ENCODE measurements at regions not wholly inside any gene's neighbourhood (a gene's known extent, or its start where the extent isn't known, plus 50 kb on each side); places are given as distances from the start of the nearest gene placed in this dataset.

DNA sequence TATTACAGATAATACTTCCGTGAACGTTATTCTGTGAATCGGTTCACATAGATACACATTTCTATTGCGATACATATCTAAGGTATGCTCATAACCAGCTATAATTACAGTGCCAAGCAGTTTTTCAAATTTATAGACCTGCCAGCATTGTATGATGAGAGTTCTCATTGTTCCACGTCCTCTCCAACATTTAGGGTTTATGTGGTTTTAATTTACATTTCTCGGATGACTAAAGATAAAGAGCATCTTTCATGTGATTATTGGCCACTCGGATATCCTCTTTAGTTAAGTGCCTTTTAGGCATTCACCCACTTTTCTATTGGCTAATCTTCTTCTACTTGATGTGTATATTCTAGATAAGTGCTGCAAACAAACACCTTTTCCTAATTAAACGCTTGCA, 134.7 kb upstream of the CCDC54 start:
- DNase-seq = no peak

DNA sequence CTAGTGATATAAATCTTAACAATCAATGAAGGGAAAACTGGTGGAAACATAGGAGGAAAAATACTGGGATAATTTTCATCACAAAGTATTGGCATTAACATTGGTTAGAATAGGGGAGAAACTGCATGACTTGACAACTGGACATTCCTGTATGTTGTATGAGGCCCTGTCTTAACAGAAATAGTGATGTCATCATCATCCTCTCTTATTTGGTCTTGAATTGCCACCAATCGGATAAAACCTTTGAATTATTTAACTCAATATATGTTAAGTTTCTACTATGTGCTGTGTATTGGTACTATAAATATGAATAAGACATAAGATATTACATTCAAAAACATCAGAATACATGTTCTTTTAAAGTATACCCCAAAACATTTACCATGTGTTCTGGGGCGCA, 130.1 kb upstream of the CCDC54 start:
- DNase-seq = no peak

DNA sequence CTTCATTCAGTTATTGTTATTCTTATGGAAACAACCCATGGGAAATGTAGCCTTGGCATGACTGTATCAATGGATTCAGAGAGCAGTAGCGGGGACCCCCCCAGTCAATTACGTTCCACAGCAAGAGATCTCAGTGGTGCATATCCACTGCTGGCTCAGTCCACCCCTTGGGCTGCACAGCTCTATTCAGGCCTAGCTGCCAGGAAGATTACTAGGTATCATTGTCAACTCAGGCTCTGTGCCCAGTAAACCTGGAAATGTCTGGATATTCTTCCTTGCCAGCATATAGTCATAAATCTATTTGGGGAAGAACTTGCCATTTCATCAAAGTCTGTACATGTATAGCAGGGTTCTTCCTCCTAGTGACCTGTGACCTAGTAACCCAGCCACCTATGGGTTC, 128.1 kb upstream of the CCDC54 start:
- DNase-seq = no peak

DNA sequence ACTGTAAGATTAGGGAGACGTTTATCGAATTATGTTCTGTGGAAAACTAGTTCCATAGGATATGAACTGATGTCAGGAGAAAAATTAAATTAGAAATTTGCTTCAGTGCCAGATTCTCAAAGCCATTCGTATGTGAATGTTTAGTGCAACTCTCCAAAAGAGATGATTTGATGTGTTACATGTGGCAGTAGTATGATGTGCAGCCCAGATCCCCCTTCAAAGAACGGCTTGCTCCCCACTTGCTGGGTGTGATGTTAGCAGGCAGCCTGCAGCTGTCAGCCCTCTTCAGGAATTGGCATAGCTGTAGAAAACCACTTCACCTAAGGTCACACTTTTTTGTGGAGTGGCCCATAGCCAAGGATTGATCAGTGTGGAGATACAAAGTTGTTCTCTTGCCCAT, 127.0 kb upstream of the CCDC54 start:
- no peak for DNase-seq

DNA sequence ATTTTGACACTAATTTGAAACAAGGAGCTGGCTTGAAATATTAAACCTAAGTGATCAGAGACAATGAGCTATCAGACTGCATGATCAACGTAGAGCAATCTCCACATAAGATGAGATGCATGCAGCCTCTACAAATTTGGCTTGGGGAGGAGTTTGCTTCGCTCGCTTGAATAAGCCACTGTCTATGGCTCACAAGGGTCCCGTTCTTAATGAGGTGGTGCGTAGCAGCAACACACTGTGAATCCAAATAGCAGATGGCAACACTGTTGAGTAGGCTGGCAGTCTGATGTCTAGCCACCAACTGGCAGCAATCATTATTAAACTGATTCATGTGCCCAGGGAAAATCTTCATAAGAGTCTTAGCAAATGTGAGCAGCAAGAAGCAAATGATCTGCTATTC, 125.4 kb upstream of the CCDC54 start:
- no peak for DNase-seq

DNA sequence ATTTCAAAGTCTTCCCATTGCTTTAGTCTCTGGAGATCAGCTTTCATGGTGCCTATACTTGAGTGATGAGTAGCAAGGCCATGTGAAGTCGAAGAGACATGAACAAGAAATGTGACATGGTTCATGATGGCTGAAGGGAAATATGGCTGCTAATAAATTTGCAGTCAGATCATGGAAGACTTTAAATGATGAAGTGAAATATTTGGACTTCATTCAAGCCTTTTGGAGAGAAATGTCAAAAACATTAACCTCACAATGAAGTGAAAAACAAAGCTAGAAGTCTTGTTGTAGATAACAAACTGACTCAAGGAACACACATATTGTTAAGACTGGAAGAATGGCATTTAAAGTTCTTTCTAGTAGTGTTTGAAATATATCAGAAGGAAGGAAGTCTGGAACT, 120.3 kb upstream of the CCDC54 start:
- DNase-seq = no peak

DNA sequence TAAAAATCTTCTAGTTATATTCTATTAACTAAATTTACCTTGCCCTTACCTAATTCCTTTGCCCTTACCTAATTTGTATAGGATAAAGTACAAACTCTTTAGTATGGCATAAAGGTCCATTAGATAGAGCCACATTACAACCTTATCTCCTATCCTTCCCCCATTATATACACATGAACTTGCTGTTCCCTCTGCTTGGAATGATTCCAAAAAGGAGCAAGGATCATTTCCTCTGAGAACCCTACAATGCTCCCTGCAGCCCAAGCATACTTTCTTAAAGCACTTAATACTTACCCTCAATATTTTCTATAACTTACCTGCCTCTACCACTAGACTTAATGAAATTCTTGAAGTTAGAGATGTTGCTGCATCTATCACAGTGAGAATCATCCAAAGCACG, 118.9 kb upstream of the CCDC54 start:
- DNase-seq = no peak

DNA sequence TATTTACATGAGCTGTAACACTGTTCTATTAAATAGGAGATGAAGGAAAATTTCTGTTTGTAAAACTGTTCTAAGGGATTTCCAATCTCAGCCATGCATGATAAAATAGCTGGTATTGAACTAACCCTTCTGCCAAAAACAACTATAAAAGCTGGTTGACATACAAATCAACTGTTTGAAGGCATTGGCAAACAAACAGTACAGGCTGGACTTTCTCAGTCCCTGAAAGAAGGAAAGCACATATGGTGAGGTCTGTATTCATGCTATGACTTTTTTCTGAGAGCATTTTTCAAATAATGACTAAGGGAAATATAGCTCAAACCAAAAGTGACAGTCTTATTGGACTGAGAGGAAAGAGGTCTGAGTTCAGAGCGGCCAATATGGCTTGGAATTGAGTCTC, 117.0 kb upstream of the CCDC54 start:
- DNase-seq = no peak

DNA sequence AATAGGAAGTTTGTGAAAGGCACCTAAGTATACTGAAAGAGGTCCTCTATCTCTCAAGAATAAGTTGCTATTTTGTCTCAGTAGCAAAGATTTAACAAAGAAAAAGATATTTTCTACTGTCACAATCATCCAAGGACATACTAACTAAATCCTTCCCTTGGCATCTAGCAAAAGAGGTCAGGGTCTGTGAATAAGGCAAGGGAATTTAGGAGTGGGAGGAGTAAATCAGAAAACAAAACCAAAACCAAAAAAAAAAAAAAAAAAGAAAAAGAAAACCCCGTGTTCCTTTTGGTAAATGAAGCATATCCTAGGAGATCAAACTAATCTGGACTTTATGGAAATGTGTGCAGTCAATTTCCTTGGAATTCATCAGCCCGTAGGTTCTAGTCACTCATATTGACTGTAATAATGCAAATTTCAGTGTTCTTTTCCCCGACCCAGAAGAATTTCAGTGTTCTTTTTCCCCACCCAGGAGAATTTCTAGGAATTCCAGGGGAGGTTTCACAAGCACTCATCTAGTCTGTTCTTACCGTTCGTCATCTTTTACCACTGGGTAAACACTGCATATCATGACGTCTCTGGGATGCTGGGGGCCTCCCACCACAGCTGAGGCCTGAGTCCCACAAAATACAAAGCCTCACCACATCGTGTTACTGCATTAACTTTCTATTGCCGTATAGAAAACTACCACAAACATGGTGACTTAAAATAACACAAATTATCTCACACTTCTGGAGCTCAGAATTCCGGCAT, 113.8 kb upstream of the CCDC54 start:
- DNase-seq = no peak

DNA sequence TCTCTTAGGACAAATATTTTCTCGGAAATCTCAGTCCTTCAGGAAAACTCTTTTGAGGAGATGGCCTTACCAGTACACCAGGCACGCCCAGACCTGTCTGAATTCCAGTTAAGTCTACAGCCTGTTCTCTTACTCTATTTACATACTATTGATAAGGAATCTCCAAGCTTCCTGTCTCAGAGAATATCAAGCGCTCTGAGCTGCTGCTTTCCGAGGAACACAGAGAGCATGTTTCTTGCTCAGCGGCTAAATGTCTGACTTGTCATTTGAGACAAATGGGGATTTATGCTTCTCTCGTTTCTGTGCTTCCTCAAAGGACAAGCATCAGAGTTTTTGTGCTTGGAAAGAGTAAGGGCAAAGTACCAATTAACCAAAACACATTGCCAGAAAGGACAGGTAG, 112.4 kb upstream of the CCDC54 start:
- no peak for DNase-seq

DNA sequence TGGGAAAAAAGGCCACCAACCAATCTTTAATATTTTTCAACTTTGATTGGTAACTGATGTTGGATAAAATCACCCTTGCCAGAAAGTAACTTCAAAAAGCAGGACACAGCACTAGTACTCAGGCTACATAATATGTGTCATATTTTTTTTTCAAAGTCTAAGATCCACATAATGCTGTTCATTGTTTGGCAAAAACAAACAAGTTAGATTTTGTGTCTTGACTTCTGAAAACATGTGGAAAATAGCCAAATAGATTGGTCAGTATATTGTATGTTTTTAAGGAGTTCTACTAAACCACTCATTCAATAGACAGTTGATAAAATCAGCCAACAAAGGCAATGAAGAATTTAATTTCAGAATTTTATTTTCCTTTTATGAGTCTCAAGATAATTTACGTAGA, 111.7 kb upstream of the CCDC54 start:
- no peak for DNase-seq

DNA sequence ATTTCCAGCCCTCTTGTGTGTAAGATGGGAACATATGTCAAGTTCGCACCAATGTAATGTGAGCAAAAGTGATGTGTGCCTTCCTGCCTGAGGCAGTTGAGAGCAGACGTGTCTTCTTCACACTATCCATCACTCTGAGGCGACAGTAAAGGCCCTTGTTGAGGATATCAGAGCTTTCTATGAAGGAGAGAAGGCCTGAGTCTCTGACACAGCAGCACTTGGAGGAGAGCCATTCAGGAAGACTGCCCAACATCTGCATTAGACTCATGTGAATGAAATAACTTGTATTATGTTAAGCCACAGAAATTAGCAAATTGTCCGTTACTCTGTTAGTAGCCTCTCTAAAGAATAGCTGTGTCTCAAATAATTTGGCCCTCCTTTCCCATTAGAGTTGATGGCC, 108.8 kb upstream of the CCDC54 start:
- no peak for DNase-seq

DNA sequence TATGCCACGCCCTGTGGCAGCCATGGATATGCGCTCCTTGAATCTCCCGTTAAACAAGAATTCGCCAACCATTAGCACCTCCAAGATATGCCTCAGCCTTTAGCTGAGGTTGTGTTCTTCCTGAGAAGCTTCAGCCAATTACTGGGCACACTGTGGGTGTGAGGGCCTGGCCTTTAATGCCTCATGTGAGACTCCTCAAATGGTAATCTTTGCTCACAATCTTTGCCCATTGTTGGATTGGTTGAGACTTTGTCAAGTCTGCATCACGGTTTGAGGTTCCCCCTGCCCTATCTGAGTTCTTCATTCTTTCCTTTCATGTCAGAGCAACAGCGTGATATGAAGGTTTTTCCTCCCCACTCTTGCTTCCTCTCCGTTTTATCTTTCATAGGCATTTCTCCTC, 108.1 kb upstream of the CCDC54 start:
- DNase-seq = no peak

DNA sequence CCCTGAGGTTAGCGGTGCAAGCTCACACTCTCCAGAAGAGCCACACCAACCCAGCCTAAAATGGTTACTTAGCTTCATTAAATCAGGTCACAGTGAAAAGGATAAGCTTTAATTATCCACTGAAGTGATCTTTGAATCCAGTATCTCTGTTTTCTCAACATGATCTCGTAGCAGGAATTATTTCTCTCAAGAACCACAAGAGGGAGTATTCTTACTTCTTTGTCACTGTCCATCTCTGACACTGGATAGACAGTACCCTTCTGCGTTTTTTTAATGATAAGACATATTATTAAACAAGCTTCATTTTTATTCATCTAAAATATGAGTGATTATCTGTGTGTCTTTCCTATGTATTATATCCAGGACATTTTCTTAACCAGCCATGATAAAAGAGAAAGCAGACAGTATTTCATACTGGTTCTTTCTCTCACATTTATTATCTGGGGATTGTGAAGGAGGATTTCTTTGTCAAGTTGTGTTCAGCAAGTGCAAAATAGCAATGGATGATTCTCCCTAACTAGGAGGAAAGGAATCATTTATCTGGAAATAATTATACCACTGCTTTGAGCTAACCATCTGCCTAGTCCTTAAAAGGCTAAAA, 105.4 kb upstream of the CCDC54 start:
- peak; percentile 75 for DNase-seq

DNA sequence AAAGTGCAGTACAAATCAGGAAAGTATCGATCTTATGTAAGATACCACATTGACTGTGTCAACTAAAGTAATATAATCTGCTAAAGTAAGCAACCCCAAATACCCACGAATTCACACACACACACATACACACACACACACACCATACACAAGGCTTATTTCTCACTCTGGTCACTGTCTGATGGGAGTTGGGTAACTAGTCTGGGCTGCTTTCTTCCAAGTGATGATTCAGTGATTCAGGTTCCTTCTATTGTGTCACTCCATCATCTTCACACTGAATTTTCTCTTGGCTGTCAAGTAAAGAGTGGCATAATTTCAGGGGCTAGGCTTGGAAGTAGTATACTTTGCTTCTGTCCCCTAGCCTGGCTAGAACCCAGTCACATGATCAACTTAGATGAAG, 104.8 kb upstream of the CCDC54 start:
- no peak for DNase-seq

DNA sequence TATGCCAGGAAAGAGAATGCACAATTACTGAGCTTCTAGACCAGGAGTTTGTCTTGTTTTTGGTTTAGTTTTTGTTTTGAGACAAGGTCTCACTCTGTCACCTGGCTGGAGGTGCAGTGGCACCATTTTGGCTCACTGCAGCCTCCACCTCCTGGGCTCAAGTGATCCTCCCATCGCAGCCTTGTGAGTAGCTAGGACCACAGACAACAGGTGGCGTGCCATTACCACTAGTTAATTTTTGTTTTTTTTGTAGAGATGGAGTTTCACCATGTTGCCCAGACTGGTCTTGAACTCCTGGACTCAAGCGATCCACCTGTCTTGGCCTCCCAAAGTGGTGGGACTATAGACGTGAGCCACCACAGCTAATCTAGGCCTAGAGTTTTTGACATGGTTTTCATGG, 104.4 kb upstream of the CCDC54 start:
- no peak for DNase-seq

DNA sequence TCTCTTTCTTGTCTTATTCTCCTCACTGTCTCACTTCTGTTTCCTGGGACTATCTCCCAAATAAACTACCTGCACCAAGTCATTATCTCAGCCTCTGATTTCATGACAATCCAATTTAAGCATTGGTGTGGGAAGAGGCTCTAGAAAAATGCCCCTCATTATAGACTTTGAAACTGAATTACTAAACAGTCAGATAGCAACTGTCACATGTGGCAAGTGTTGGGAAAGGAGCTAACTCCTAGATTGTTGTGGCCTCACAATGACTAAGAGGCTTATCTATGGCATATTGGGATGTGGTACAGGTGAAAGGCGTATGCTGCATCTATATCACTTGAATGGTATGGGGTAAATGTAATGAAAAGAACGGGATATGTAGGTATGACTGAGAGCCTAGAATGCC, 103.5 kb upstream of the CCDC54 start:
- no peak for DNase-seq

DNA sequence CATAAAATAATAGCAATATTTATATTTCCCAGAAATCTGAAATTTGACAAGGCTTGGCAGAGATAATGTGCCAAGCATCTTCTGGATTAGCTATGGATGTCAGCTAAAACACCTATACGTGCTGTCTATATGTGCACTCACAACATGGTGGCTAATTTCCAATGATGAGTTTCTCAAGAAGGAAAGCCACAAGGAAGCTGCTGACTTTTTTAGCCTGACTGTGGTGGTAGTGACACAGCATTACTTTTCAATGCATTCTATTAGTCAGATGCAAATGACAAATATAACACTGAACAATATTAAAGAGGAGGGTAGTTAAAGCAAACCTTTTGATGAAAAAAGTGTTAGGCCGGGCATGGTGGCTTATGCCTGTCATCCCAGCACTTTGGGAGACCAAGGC, 101.7 kb upstream of the CCDC54 start:
- no peak for DNase-seq

DNA sequence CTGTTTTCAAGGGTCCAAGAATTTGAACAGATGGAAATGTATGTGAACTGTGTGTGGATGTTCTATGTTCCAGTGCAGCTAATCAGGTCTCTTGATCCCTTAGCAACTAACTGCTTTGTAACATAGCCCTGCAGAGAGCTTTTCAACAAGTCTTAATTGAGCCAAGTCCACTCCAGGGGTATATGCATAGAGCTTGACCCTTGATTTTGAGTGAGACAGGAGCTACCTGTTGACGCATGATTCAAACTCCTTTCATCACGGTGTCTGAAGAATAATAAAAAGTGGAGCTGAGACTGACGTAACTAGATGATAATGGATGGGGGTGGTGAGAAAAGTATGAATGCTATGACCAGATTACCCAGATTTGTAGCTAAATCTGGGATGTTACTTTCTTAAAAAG, 93.3 kb upstream of the CCDC54 start:
- DNase-seq = no peak

DNA sequence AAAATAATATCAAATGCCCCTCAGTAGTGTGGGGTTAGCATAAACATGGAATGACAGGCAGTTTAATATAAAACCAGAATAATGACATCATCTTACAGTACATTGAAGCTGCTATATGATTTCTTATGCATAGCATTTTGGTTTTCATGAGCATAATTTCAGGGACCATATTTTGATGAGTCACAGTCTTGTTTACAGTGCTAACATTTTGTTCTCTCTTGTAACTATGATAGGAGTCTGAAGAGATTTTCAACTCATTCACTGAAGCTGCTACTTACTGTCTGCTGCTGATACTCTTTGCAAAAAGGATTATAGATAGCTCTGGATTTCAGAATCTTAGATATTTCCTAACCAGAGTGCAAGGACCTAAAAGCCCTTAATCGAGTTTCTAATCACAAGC, 92.6 kb upstream of the CCDC54 start:
- DNase-seq = peak; percentile 62

DNA sequence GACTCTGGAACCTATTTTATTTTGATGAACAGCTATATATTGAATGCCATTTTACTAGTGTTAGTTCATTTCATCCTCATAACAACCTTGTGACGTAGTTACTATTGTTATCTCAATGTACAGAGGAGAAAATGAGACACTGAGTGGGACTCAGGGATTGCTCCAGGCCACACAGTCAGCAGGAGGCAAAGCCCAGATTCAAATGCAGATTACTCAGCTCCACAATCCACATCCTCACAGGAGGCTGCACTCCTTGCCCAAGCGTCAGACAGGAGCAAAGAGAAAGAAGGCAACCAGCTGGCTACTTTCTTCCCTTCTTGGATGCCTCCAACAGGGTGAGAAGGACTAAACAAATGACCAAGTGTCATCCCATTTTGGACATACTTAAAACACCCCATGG, 92.0 kb upstream of the CCDC54 start:
- peak; percentile 47 for DNase-seq

DNA sequence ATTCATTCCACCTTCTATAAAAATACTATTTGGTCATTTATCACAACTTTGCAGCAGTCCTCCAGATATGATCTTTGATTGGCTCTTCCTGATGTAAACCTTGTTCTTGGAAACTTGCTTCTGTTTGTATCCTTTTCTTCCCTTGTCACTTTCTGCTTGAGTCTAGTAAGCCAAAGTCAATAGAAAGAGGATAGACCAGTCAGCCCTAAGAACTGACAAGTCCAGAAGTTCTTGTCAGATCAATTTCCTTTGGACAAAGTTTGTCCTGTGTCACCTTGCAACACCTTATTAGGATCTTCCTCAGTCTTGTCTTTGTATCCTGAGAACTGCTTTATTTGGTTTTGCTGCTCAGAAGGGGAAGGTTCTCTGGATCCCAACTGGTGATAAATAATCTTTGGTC, 87.9 kb upstream of the CCDC54 start:
- DNase-seq = no peak

DNA sequence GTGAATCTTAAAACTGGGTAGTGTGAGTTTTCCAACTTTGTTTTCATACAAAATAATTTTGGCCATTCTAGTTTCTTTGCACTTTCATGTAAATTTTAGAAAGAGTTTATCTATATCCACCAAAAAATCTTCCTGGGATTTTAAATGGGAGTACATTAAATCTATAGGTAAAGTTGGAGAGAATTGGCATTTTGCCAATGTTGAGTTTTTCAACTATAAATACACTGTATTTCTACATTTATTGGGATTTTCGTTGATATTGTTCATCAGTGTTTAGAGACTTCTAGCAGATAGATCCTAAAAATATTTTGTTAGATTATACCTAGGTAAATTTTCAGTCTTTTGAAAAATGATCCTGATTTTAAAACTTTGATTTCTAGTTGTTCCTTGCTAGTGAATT, 83.1 kb upstream of the CCDC54 start:
- no peak for DNase-seq

DNA sequence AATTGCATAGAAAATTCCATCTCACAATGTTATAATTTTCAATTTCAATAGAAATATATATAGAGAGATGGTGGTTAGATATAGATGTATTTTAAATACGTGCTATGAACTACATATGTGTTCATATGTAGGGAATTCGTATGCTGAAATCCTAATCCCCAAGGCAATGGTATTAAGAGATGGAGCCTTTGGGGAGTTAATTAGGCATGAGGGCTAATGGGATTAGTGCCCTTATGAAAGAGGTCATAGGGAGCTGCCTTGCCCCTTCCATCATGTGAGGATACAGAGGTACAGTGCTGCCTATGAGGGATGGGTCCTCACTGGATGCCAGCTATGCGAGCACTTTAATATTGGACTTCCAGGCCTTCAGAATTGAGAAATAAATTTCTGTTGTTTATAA, 79.6 kb upstream of the CCDC54 start:
- no peak for DNase-seq

DNA sequence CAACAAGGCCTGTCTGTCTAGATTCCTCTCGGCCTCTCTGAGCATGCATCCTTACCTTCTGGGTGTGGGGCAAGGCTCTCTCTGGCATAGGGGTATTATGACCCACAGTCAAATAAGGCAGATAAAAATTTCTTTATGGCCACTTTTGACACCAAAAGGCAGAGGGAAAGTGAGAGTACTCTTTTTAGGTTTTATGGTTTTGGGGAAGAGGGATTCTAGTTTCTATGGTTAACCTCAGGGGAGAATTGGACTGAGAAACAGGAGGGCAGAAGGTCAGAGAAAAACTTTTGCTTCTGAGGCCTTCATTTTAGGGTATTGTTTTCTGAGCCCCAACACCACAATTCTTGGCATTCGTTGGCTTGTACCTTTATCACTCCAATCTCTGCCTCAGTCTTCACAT, 70.0 kb upstream of the CCDC54 start:
- DNase-seq = no peak
